ENCODE measurements at regions not wholly inside any gene's neighbourhood (a gene's known extent, or its start where the extent isn't known, plus 50 kb on each side); places are given as distances from the start of the nearest gene placed in this dataset.

- no peak for DNase-seq (ENCODE audit: low read depth)
These were observed 593.4 kb downstream of the UTRN start for GRCh38 chr6:144878577-144878976.

GRCh38 chr6:144879436-144879835 is 594.3 kb downstream of the UTRN start:
- no peak for DNase-seq (ENCODE audit: low read depth)

- DNase-seq (ENCODE audit: low read depth): no peak
These were observed 597.3 kb downstream of the UTRN start for GRCh38 chr6:144882425-144882824.

- no peak for DNase-seq (ENCODE audit: low read depth)
These were observed 598.8 kb downstream of the UTRN start for GRCh38 chr6:144883915-144884314.

GRCh38 chr6:144885817-144886216 is 600.7 kb downstream of the UTRN start:
- DNase-seq (ENCODE audit: low read depth): no peak

GRCh38 chr6:144886682-144887081 is 601.5 kb downstream of the UTRN start:
- DNase-seq (ENCODE audit: low read depth): no peak

- DNase-seq (ENCODE audit: low read depth): no peak
These were observed 603.5 kb downstream of the UTRN start for GRCh38 chr6:144888621-144889020.

GRCh38 chr6:144893680-144894151 is 608.6 kb downstream of the UTRN start:
- no peak for DNase-seq (ENCODE audit: low read depth)

- no peak for DNase-seq (ENCODE audit: low read depth)
These were observed 609.1 kb downstream of the UTRN start for GRCh38 chr6:144894240-144894639.

GRCh38 chr6:144895313-144896278 is 610.5 kb downstream of the UTRN start:
- DNase-seq (ENCODE audit: low read depth): no peak

GRCh38 chr6:144896289-144896688 is 611.2 kb downstream of the UTRN start:
- no peak for DNase-seq (ENCODE audit: low read depth)

GRCh38 chr6:144896871-144897270 is 611.7 kb downstream of the UTRN start:
- DNase-seq (ENCODE audit: low read depth): peak; percentile 27

GRCh38 chr6:144897441-144897921 is 612.3 kb downstream of the UTRN start:
- peak; percentile 87 for DNase-seq (ENCODE audit: low read depth)

GRCh38 chr6:144898052-144898689 is 613.0 kb downstream of the UTRN start:
- DNase-seq (ENCODE audit: low read depth): peak; percentile 65

GRCh38 chr6:144898741-144899140 is 613.6 kb downstream of the UTRN start:
- no peak for DNase-seq (ENCODE audit: low read depth)

- peak; percentile 10 for DNase-seq (ENCODE audit: low read depth)
These were observed 614.0 kb downstream of the UTRN start for GRCh38 chr6:144899161-144899560.

GRCh38 chr6:144901412-144901811 is 616.3 kb downstream of the UTRN start:
- no peak for DNase-seq (ENCODE audit: low read depth)

- DNase-seq (ENCODE audit: low read depth): no peak
These were observed 622.9 kb downstream of the UTRN start for GRCh38 chr6:144908004-144908403.

- DNase-seq (ENCODE audit: low read depth): no peak
These were observed 624.7 kb downstream of the UTRN start for GRCh38 chr6:144909753-144910285.

GRCh38 chr6:144911322-144911721 is 626.2 kb downstream of the UTRN start:
- no peak for DNase-seq (ENCODE audit: low read depth)

GRCh38 chr6:144912474-144912873 is 627.3 kb downstream of the UTRN start:
- DNase-seq (ENCODE audit: low read depth): peak; percentile 80

GRCh38 chr6:144918073-144918472 is 632.9 kb downstream of the UTRN start:
- DNase-seq (ENCODE audit: low read depth): no peak

All from RPMI7951 (cell line).